Left lobe of liver (tissue), 2 donors: ENCODE measurements at regions not wholly inside any gene's neighbourhood (a gene's known extent, or its start where the extent isn't known, plus 50 kb on each side); places are given as distances from the start of the nearest gene placed in this dataset.
A peak's percentile ranks its signal among the peaks of the same experiment; 100 is the strongest.
"Not testable (repeated sequence)": the region's sequence is repeated elsewhere in the genome, so short reads cannot be mapped to it uniquely, and the experiment has no call there.

Experiments used
- ATAC-seq: fragments of 200-7000 bp; cut with Tn5 transposase; one replicate; pipeline ENCODE4 v1.9.1; 2020; ENCODE audit warnings: mild to moderate bottlenecking, moderate library complexity
- DNase-seq: peaks from one replicate; pipeline ENCODE4 v3.0.0-alpha.2; 2020; ENCODE audit warnings: low spot score
- donor health status: DM: no; HTN: no; CAD: no; lungs with moderate emphysema.
- donor health status: DM: no; HTN: yes; CAD: no.

- ATAC-seq (no peak), DNase-seq (no peak)
Observed at GRCh38 chr6:134446218-134446848, 128.4 kb upstream of the SGK1 start.

GRCh38 chr6:134443009-134443408 lies 125.1 kb upstream of the SGK1 start:
- no peak for ATAC-seq

GRCh38 chr6:134442073-134442472 lies 124.2 kb upstream of the SGK1 start:
- ATAC-seq (no peak), DNase-seq (no peak)

More at GRCh38 chr6:134443009-134443408, 125.1 kb upstream of the SGK1 start:
- no peak for DNase-seq

- ATAC-seq (no peak), DNase-seq (no peak)
Observed at GRCh38 chr6:134438837-134439236, 120.9 kb upstream of the SGK1 start.

- ATAC-seq (peak; percentile 30), DNase-seq (no peak)
Observed at GRCh38 chr6:134437376-134437775, 119.5 kb upstream of the SGK1 start.

- DNase-seq (no peak), ATAC-seq (peak; percentile 53)
Observed at GRCh38 chr6:134436950-134437349, 119.0 kb upstream of the SGK1 start.

GRCh38 chr6:134436281-134436815 lies 118.4 kb upstream of the SGK1 start:
- no peak for ATAC-seq
- no peak for DNase-seq

- ATAC-seq (no peak), DNase-seq (no peak)
Observed at GRCh38 chr6:134435814-134436280, 117.9 kb upstream of the SGK1 start.

- DNase-seq (no peak), ATAC-seq (no peak)
Observed at GRCh38 chr6:134434019-134434942, 116.4 kb upstream of the SGK1 start.

- DNase-seq (no peak), ATAC-seq (no peak)
Observed at GRCh38 chr6:134432036-134432435, 114.1 kb upstream of the SGK1 start.

GRCh38 chr6:134431421-134431859 lies 113.5 kb upstream of the SGK1 start:
- ATAC-seq (no peak), DNase-seq (no peak)

GRCh38 chr6:134429861-134430380 lies 112.0 kb upstream of the SGK1 start:
- no peak for ATAC-seq
- no peak for DNase-seq

GRCh38 chr6:134427721-134428120 lies 109.8 kb upstream of the SGK1 start:
- no peak for DNase-seq
- ATAC-seq = no peak

GRCh38 chr6:134426623-134427022 lies 108.7 kb upstream of the SGK1 start:
- DNase-seq = no peak
- no peak for ATAC-seq

GRCh38 chr6:134425917-134426316 lies 108.0 kb upstream of the SGK1 start:
- DNase-seq, ATAC-seq: not testable (repeated sequence)

GRCh38 chr6:134425513-134425912 lies 107.6 kb upstream of the SGK1 start:
- no peak for ATAC-seq

GRCh38 chr6:134424798-134425170 lies 106.9 kb upstream of the SGK1 start:
- DNase-seq (no peak), ATAC-seq (no peak)

More at GRCh38 chr6:134425513-134425912, 107.6 kb upstream of the SGK1 start:
- no peak for DNase-seq

GRCh38 chr6:134424165-134424797 lies 106.4 kb upstream of the SGK1 start:
- ATAC-seq = no peak
- DNase-seq = no peak

GRCh38 chr6:134422426-134423231 lies 104.7 kb upstream of the SGK1 start:
- DNase-seq = no peak
- no peak for ATAC-seq

- ATAC-seq (no peak), DNase-seq (no peak)
Observed at GRCh38 chr6:134421501-134421900, 103.6 kb upstream of the SGK1 start.
